ENCODE measurements at regions not wholly inside any gene's neighbourhood (a gene's known extent, or its start where the extent isn't known, plus 50 kb on each side); places are given as distances from the start of the nearest gene placed in this dataset.
A peak's percentile ranks its signal among the peaks of the same experiment; 100 is the strongest.

DNA sequence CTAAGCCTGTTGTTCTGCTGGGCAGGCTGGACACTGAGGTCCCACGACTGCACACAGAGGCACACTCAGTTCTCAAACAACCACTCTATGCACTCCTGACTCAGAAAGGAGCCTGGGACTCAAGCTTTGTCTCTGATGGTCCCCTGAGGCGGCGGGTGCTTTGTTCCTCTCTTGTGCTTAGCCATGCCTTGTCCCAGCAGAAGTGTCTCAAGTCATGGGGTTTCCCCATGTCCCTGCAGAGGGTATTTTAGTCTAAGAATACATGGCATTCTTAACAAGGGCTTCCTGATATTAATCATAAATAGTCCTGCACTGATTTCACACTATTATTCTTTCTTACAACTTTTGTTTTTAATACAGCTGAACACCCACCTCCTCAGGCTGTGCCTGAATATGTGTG lies 72.5 kb downstream of the CXCL12 start:
- Histone ChIP-seq H3K27ac (ENCODE audit: low read length) (no peak overlapping the region), H3K4me3 (ENCODE audit: low read length) (no peak overlapping the region), H3K36me3 (ENCODE audit: control insufficient read depth, insufficient read depth, low read length) (no peaks in the 10 kb centered on the region), H3K27me3 (ENCODE audit: control insufficient read depth, insufficient read depth, low read length) (no peaks in the 10 kb centered on the region), H3K9me3 (ENCODE audit: control insufficient read depth, insufficient read depth, low read length) (no peaks in the 10 kb centered on the region), H3K4me1 (ENCODE audit: control insufficient read depth, insufficient read depth, low read length) (peaks cover 33% of the 10 kb centered on the region)
- H3K36me3 Mint-ChIP-seq: no peaks in the 10 kb centered on the region
- H3K27me3 Mint-ChIP-seq (ENCODE audit: low read depth in 2 of 2): peaks cover 11 to 16% of the 10 kb centered on the region in 2 donors
- WGBS (ENCODE audit: insufficient coverage): 82% methylated on average over 3 of the region's 3 CpGs
- peaks cover 0 to 3% of the 10 kb centered on the region in 2 donors for H3K9me3 Mint-ChIP-seq
- no peak for ATAC-seq
- DNase-seq: no peak
- H3K27ac Mint-ChIP-seq: peak overlapping the region; percentile 84 to 92
- peak overlapping the region; percentile 83 for H3K4me3 Mint-ChIP-seq
- intact Hi-C loops (cut with micrococcal nuclease): loop anchor here (5.0 kb wide), 2 partner anchors 620 to 640 kb away; no protein-coding TSS in a partner anchor
- H3K4me1 Mint-ChIP-seq: peaks cover 16 to 25% of the 10 kb centered on the region in 2 donors
- TF ChIP-seq, protein P1, sequence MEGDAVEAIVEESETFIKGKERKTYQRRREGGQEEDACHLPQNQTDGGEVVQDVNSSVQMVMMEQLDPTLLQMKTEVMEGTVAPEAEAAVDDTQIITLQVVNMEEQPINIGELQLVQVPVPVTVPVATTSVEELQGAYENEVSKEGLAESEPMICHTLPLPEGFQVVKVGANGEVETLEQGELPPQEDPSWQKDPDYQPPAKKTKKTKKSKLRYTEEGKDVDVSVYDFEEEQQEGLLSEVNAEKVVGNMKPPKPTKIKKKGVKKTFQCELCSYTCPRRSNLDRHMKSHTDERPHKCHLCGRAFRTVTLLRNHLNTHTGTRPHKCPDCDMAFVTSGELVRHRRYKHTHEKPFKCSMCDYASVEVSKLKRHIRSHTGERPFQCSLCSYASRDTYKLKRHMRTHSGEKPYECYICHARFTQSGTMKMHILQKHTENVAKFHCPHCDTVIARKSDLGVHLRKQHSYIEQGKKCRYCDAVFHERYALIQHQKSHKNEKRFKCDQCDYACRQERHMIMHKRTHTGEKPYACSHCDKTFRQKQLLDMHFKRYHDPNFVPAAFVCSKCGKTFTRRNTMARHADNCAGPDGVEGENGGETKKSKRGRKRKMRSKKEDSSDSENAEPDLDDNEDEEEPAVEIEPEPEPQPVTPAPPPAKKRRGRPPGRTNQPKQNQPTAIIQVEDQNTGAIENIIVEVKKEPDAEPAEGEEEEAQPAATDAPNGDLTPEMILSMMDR (IDR thresholded peaks at IDR 0.05): no peak

DNA sequence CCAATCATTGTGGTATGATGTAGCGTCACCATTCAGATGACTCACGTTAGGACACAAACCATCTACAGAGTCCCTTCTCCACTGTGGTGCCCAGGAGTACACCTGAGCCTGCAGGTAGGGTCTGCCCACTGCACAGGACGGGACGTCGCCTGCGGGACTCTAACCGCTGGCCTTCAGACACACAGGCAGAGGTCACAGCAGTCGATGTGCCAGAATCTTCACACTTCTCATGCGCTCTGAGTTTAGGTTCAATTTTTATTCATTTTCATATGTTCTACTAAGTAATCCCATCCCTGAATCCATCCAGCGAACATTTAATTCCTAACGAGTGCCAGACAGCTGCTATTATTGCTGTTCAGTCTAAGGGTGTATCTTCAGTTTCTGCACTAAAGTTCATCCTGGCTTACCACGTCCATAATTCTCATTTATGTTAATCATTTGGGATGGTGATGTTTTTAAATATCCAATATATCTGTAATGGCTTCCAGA lies 73.3 kb downstream of the CXCL12 start:
- Histone ChIP-seq H3K4me1 (ENCODE audit: control insufficient read depth, insufficient read depth, low read length) (peaks cover 33% of the 10 kb centered on the region), H3K9me3 (ENCODE audit: control insufficient read depth, insufficient read depth, low read length) (no peaks in the 10 kb centered on the region), H3K27me3 (ENCODE audit: control insufficient read depth, insufficient read depth, low read length) (no peaks in the 10 kb centered on the region), H3K36me3 (ENCODE audit: control insufficient read depth, insufficient read depth, low read length) (no peaks in the 10 kb centered on the region), H3K4me3 (ENCODE audit: low read length) (no peak overlapping the region), H3K27ac (ENCODE audit: low read length) (peak overlapping the region; percentile 99)
- WGBS (ENCODE audit: insufficient coverage): 74% methylated on average over 11 of the region's 12 CpGs
- no peaks in the 10 kb centered on the region for H3K36me3 Mint-ChIP-seq
- H3K9me3 Mint-ChIP-seq: peaks cover under 1 to 1% of the 10 kb centered on the region in 2 donors
- H3K27me3 Mint-ChIP-seq (ENCODE audit: low read depth in 2 of 2): peaks cover 11 to 12% of the 10 kb centered on the region in 2 donors
- ATAC-seq: no peak
- intact Hi-C loops (cut with micrococcal nuclease): loop anchor here (2.0 to 5.0 kb wide), 3 partner anchors 619 to 915 kb away; no protein-coding TSS in a partner anchor
- peak overlapping the region; percentile 84 to 92 for H3K27ac Mint-ChIP-seq
- DNase-seq: no peak
- TF ChIP-seq, protein P1 (IDR thresholded peaks at IDR 0.05): no peak
- H3K4me3 Mint-ChIP-seq: peak overlapping the region; percentile 83
- H3K4me1 Mint-ChIP-seq: peaks cover 19 to 29% of the 10 kb centered on the region in 2 donors

DNA sequence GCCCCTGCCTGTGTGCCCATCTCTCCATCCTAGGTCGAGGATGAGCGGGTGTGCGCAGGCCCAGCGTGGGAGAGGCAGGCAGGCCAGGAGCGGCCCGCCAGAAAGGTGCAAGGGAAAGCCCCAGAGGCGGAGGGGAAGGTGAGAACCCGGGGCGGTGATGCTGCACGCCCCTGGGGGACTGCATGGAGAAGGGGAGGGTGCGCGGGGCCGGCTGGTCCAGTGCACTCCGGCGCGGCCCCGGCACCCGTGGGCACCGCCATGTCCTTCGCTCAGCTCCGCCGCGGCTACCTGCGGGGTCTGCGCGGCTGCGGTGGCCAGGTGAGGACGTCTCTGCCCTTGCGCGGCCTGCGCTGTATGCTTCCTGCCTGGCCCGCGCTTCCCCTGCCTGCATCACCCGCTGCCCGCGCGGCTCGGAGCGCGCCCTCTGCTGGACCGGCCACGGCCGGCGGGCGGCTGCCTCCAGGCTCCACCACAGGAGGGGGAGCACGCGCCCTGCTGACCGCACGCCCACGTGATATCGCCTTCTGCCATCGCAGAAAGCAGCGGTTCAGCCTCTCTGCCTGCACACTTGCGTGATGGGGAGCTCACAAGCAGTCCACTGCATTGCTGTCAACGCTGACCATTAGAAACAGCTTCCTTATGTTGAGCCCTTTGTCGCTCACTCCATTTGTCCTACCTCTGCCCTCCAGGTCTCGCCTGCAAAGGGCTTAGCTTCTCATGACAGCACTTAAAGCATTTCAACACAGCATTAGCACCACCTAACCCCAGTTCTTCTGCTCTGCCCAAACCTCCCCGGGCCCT lies 73.9 kb downstream of the CXCL12 start:
- Histone ChIP-seq H3K36me3 (ENCODE audit: control insufficient read depth, insufficient read depth, low read length) (no peaks in the 10 kb centered on the region), H3K4me3 (ENCODE audit: low read length) (peak overlapping the region; percentile 38), H3K27ac (ENCODE audit: low read length) (peak overlapping the region; percentile 99), H3K4me1 (ENCODE audit: control insufficient read depth, insufficient read depth, low read length) (peaks cover 33% of the 10 kb centered on the region), H3K9me3 (ENCODE audit: control insufficient read depth, insufficient read depth, low read length) (no peaks in the 10 kb centered on the region), H3K27me3 (ENCODE audit: control insufficient read depth, insufficient read depth, low read length) (no peaks in the 10 kb centered on the region)
- Mint-ChIP-seq H3K9me3 (peaks cover 2 to 5% of the 10 kb centered on the region in 2 donors), H3K4me1 (peaks cover 22 to 31% of the 10 kb centered on the region in 2 donors), H3K4me3 (peak overlapping the region; percentile 83), H3K27me3 (ENCODE audit: low read depth in 2 of 2) (peaks cover 11 to 12% of the 10 kb centered on the region in 2 donors), H3K36me3 (no peaks in the 10 kb centered on the region), H3K27ac (peak overlapping the region; percentile 84 to 92)
- ATAC-seq: peak; percentile 75 to 93 (median 92)
- peak; percentile 77 to 82 for DNase-seq
- TF ChIP-seq, protein P1 (IDR thresholded peaks at IDR 0.05): peak; percentile 75
- intact Hi-C loops (cut with micrococcal nuclease): loop anchor here (2.0 to 5.0 kb wide), 3 partner anchors 619 to 914 kb away; no protein-coding TSS in a partner anchor
- 8% methylated on average over 58 of the region's 58 CpGs for WGBS (ENCODE audit: insufficient coverage)
